ENCODE measurements at regions not wholly inside any gene's neighbourhood (a gene's known extent, or its start where the extent isn't known, plus 50 kb on each side); places are given as distances from the start of the nearest gene placed in this dataset.

GRCh38 chr2:217120429-217120828, 260.6 kb upstream of the TNP1 start:
- no peak for DNase-seq (ENCODE audit: low read depth, low spot score)

- DNase-seq (ENCODE audit: low read depth, low spot score) = no peak
These were observed 258.9 kb upstream of the TNP1 start for GRCh38 chr2:217118559-217119284.

- no peak for DNase-seq (ENCODE audit: low read depth, low spot score)
These were observed 257.7 kb upstream of the TNP1 start for GRCh38 chr2:217117523-217117922.

- no peak for DNase-seq (ENCODE audit: low read depth, low spot score)
These were observed 256.7 kb upstream of the TNP1 start for GRCh38 chr2:217116610-217117009.

- DNase-seq (ENCODE audit: low read depth, low spot score) = no peak
These were observed 254.3 kb upstream of the TNP1 start for GRCh38 chr2:217114117-217114516.

GRCh38 chr2:217113491-217113890, 253.6 kb upstream of the TNP1 start:
- DNase-seq (ENCODE audit: low read depth, low spot score) = no peak

- DNase-seq (ENCODE audit: low read depth, low spot score) = no peak
These were observed 250.7 kb upstream of the TNP1 start for GRCh38 chr2:217110550-217110949.

- DNase-seq (ENCODE audit: low read depth, low spot score) = no peak
These were observed 248.7 kb upstream of the TNP1 start for GRCh38 chr2:217108575-217109027.

- DNase-seq (ENCODE audit: low read depth, low spot score) = no peak
These were observed 248.2 kb upstream of the TNP1 start for GRCh38 chr2:217108086-217108485.

- no peak for DNase-seq (ENCODE audit: low read depth, low spot score)
These were observed 247.6 kb upstream of the TNP1 start for GRCh38 chr2:217107480-217107879.

- DNase-seq (ENCODE audit: low read depth, low spot score) = peak; percentile 50
These were observed 246.8 kb upstream of the TNP1 start for GRCh38 chr2:217106650-217107014.

- DNase-seq (ENCODE audit: low read depth, low spot score) = peak; percentile 94
These were observed 246.1 kb upstream of the TNP1 start for GRCh38 chr2:217105733-217106649.

GRCh38 chr2:217103752-217104545, 244.1 kb upstream of the TNP1 start:
- DNase-seq (ENCODE audit: low read depth, low spot score) = peak; percentile 60

- peak; percentile 44 for DNase-seq (ENCODE audit: low read depth, low spot score)
These were observed 243.1 kb upstream of the TNP1 start for GRCh38 chr2:217102956-217103355.

- DNase-seq (ENCODE audit: low read depth, low spot score) = no peak
These were observed 242.1 kb upstream of the TNP1 start for GRCh38 chr2:217101972-217102371.

- DNase-seq (ENCODE audit: low read depth, low spot score) = no peak
These were observed 239.7 kb upstream of the TNP1 start for GRCh38 chr2:217099561-217099960.

GRCh38 chr2:217098435-217098834, 238.6 kb upstream of the TNP1 start:
- no peak for DNase-seq (ENCODE audit: low read depth, low spot score)

GRCh38 chr2:217097346-217097745, 237.5 kb upstream of the TNP1 start:
- no peak for DNase-seq (ENCODE audit: low read depth, low spot score)

GRCh38 chr2:217096474-217097225, 236.8 kb upstream of the TNP1 start:
- no peak for DNase-seq (ENCODE audit: low read depth, low spot score)

- no peak for DNase-seq (ENCODE audit: low read depth, low spot score)
These were observed 235.8 kb upstream of the TNP1 start for GRCh38 chr2:217095511-217096205.

Measured in astrocyte of the hippocampus (primary cell).